ENCODE measurements at regions not wholly inside any gene's neighbourhood (a gene's known extent, or its start where the extent isn't known, plus 50 kb on each side); places are given as distances from the start of the nearest gene placed in this dataset.
"Not testable (repeated sequence)": the region's sequence is repeated elsewhere in the genome, so short reads cannot be mapped to it uniquely, and the experiment has no call there.

DNA sequence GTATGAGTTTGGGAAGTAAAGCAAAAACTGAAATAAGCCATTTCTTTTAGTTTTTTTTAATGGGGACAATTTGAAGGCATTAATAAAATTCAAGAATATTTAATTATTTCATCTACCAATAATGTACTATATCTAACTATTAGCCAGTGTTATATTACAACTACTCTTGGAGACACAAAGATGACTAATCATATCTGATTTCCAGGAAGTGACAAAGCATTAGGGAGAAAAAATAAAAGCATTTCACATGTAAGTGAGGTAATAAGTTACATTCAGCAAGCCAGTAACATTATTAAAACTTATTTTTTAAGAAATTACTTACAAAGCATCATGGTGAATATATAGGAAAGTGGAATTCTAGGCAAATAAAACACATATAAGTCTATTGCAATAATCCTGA, 781.3 kb upstream of the NRXN1 start:
- DNase-seq: no peak

DNA sequence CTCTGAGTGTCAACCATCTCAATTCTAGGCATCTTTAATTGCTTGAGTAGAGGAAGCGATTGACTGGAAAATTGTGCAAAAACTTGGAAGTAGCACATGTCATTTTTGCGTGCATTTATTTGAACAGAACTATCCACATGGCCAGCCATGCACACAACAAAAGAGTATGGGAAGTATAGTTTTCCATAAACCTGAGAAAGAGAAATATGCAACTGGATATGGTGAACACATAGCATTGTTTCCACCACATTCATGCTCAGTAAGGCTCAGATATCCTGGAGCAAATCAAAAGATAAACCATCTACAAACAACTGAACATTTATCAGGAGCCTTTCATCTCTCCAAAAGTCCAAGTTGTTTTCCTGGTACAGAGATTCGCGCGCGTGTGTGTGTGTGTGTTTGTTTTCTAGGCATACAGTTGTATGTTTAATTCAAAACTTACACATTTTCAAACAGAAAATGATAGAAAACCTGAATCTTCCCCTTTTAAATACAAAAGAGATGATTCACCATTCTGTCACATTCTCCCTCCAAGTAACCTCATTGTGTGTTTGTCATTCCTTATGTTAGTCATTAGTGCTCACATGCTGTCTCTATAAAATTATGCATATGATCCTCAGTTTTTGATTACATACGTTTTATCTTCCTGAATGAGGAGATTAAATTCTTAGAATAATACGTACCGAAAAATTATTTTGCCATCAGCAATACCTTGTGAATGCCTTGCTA, 780.4 kb upstream of the NRXN1 start:
- no peak for DNase-seq

DNA sequence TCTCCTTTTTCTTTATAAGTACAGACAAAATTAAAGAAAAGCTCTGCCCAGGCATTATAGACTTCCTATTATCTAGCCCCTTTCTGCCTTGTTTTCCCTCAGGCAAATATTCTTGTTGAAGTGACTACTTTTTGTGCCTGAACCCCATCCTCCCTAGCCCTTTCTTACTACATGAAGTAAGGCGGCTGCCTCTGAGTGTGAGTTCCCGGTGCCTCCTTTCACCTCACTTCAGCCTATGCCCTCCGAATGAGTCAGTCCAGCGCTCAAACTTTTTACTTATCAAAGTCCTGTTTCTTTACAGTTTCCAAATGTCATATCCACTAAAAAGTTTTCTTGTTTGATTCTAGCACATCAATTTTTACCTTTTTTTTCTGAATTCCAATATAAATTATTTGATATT, 778.3 kb upstream of the NRXN1 start:
- DNase-seq: no peak

DNA sequence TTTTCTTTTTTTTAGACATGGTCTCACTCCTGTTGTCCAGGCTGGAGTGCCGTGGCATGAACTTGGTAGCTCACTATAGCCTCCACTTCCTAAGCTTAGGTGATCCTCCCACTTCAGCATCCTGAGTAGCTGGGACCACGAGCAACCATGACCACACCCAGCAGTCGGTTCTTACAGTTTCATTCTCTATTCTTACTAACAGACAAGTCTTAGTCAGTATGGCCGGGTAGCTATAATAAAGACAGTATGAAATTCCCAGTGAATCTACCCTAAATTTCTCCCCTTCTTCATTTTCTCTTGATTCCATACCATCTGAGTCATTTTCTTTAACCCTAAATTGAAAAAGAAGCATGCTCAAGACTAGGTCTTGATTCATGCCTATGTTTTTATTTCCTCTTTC, 775.3 kb upstream of the NRXN1 start:
- no peak for DNase-seq

DNA sequence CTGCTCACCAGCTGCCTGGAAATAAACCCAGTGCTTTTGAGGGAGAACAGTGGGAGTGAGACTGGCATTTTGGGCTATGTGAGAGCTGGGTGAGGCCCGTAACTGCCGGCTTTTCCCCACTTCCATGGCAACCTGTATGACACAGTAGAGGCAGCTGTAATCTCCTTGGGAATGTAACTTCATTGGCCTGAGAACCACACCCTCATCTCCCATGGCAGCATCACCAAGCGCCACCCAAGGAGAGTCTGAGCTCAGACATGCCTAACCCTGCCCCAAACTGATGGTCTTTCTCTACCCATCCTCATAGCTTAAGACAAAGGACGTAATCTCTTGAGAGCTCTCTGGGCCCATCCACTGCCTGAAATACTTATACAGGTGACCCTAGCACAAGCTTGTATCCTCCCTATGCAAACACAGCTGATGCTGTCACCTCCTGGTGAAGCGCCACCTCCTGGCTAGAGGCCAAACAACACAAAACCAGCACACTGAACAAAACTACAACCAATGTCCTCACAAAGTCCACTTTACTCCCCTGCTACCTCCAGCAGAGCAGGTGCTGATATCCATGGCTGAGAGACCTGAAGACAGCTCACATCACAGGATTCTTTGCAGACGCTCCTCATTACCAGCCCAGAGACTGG, 763.4 kb upstream of the NRXN1 start:
- peak in 2 of 3 experiments; percentile 89 to 95 for DNase-seq

DNA sequence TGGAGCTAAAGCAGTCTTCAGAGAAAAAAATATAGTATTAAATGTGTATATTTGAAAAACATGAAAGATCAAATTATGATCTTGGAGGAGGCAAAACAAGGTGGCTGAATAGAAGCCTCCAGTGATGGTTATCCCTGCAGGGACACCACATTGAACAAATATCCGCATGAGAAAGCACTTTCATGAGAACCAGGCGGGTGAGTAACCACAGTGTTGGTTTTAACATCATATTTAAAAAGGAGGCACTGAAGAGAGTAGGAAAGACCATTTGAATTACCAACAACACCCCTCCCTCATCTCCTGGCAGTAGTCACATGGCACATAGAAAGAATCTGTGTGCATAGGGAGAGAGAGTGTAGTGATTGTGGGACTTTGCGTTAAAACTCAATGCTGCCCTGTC, 759.6 kb upstream of the NRXN1 start:
- no peak for DNase-seq

DNA sequence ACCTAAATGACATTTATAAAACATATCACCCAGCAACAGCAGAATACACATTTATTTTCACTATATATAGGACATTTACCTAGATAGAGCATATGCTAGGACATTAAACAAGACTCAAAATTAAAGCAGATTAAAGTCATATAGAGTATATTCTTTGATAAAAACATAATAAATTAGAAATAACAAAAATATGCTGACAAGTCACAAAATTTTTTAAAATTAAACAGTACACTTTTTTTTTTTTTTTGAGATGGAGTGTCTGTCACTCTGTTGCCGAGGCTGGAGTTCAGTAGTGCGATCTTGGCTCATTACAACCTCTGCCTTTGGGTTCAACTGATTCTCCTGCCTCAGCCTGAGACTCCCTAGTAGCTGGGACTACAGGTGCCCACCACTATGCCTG, 758.9 kb upstream of the NRXN1 start:
- DNase-seq: no peak

DNA sequence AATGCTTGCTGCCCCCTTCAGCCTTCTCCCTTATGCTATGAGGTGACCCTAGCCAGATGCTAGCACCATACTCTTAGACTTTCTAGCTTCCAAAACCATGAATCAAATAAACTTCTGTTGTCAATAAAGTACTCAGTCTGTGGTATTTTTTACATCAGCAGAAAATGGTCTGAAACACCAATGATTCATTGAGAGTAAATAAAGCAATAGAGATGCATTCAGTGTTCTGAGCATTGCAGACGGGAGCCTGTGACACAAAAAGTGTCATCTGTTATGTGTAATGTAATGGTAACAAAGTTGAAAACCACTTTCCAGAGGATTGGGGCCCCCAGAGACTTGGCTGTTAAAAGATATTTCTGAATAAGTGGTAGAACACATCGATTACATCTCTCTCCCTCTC, 758.0 kb upstream of the NRXN1 start:
- DNase-seq: no peak

DNA sequence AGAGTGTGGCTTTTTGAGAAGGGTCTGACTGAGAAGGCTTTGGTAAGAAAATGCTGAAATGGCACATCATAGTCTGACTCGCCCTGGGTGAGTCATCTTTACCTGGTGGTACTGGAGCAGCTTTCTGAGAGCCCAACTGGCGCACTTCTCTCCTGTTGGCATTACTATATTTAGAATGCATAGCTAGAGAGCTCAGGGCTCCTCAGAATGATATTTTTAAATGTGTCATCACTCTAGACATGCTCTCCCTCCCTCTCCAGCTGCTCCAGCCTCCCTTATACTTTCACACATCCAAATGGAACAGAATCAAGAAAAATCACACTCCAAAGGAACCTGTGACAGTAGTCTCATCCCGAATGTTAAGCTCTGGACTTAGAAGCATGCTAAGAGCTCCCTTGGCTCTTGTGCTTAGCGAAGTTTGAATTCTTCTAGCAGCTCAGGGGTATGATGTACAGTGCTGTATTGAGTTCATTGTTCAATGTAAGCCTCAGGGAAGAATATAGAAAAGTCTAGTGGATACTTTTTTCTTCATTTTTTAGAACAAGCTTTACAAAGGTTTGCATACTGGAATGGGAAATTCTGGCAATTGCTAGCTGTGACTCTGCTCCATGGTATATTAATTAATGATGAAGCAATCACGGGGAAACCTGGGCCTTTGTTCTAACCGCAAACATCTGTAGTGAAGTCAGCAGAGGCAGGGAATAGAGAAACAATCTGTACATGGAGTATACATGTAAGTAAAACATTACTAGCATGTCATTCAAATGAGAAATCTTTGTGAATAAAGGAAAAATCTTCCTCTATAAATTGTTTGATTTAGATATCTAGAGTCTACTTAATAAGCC, 751.2 kb upstream of the NRXN1 start:
- peak in 2 of 3 experiments; percentile 37 to 51 for DNase-seq

DNA sequence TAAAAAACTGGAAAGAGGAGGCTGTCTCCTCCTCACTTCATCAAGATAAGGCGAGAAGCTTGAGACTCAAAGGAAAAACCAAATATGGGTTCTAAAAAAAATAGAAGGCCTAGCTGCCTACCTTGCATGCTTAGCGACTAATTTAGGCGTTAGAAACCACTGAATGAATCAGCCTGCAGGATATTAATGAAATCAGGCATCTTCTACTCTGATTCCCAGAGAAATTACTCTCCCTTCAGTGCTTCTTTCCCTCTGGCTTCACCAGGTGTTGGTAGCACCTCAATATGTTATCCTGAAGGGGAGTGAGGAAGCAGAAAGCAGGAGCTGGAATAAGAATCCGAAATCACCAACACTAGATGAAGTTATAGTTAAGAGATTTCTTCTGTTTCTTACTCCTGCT, 749.8 kb upstream of the NRXN1 start:
- DNase-seq: no peak

DNA sequence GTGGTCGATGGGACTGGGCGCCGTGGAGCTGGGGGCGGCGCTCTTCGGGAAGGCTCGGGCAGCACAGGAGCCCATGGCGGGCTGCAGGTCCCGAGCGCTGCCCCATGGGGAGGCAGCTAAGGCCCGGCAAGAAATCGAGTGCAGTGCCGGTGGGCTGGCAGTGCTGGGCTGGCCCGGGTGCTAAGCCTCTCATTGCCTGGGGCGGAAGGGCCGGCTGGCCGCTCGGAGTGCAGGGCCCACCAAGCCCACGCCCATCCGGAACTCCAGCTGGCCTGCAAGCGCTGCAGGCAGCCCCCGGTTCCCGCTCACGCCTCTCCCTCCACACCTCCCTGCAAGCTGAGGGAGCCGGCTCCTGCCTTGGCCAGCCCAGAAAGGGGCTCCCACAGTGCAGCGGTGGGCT, 748.4 kb upstream of the NRXN1 start:
- no peak for DNase-seq

DNA sequence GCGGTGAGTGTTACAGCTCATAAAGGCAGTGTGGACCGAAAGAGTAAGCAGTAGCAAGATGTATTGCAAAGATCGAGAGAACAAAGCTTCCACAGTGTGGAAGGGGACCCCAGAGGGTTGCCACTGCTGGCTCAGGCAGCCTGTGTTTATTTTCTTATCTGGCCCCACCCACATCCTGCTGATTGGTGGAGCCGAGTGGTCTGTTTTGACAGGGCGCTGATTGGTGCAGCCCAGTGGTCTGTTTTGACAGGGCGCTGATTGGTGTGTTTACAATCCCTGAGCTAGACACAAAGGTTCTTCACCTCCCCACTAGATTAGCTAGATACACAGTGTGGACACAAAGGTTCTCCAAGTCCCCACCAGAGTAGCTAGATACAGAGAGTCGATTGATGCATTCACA, 747.8 kb upstream of the NRXN1 start:
- DNase-seq: not testable (repeated sequence)

DNA sequence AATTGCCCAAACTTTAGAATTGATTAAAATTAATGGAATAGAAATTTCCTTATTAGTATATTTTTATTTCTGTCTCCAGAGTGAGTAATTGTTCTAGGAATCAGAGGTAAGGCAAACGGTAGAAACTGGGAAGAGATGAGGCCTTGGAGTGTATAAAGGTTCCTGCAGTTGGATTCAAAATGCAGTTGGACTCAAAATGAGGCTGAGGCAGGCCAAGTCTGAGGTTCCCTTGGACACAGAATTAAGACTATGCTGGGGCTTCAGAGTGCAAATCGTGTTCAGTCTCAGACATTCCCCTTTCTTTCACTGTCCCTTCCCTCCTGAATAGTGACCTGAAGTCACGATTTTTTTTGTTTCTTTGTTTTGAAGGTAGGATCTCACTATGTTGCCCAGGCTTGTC, 746.9 kb upstream of the NRXN1 start:
- DNase-seq: no peak

DNA sequence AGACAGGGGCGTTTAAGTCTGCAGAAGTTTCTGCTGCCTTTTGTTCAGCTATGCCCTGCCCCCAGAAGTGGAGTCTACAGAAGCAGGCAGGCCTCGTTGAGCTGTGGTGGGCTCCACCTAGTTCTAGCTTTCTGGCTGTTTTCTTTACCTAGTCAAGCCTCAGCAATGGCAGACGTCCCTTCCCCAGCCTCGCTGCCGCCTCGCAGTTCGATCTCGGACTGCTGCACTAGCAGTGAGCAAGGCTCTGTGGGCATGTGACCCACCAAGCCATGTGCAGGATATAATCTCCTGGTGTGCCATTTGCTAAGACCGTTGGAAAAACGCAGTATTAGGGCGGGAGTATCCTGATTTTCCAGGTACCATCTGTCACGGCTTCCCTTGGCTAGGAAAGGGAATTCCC, 742.7 kb upstream of the NRXN1 start:
- not testable (repeated sequence) for DNase-seq

DNA sequence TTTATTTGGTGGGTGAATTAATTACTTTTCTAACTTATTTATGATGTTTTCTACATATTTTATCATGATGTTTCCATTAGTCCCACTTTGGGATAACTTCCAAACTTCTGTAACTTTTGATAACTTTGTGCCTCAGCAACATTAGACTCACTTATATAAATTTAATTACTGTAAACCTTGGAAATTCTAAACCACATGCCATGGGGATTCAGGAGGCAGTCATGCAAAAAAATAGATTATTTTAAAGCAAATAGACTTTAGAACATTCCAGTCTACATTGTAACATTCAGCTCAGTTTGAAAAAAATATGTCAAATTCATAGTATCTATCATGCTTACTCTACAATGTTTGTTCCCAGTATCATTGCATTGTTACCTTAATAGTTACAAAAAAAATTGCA, 728.5 kb upstream of the NRXN1 start:
- no peak for DNase-seq

DNA sequence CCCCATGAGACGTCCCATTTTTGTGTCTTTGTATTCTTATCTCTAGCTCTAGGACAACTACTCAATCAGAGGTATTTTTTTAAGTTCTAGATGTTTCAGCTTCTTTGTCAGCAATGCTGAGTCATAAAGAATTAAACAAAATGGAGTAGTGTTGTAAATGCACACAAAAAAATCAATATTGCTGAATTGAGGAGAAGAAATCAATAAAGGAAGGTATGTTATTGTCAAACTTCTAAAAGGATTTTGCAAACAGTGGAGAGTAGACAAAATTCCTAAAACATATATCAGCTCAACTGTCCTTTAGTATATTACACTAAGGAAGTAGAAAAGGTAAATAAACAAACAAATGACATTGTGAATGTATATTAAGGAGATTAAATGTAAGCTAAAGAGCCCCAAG, 726.1 kb upstream of the NRXN1 start:
- no peak for DNase-seq

DNA sequence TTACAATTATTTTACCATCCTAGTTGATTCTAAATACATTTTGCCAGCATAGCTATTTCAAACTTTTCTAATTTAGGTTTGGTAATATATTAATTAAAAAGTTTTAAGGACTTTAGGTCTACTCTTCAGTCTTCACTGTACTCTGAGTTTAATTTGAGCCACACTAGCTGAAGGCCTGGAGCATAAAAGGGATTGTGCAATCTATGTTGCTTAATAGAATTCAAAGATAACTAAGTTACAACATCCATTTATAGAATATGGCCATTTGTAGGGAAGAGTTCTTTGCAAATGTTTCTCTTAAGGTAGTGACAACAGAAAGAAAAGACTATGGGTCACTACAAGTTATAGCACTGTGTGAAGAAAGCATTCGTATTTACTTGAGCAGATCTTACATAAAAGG, 702.2 kb upstream of the NRXN1 start:
- DNase-seq: no peak

DNA sequence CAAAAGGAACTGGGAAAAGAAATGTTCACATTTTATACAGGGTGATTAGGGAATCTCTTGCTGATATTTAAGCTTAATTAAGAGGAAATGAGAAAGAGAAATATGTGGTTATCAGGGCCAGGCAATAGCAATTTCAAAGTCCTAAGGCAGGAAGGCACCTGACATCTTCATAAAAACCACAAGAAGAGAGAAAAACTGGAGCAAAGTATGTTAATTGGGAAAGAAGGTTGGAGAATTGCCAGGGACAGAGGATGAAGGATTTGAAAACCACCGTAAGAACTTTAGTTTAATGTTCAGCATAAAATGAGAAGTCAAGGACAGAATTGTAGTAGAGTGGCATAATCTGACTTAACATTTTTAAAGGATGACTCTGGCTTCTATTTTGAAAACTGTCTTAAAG, 691.8 kb upstream of the NRXN1 start:
- DNase-seq: no peak

DNA sequence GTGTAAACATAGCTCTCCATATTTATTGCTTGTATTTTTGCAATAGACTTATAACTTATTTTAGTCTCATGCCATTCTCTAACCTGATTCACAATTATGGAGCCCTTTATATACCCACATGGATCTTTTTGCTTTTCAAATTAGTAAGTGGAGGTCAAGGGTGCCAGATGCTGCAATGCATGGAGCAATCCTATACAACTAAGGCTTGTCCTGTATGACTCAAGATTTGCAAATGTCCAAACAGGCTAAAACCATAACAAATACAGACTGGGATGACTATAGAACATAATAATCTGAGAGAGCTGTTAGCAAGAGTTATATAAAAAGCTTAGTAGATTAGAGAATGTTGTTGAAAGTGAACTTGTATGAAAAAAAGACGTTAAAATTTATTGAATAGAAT, 690.4 kb upstream of the NRXN1 start:
- DNase-seq: no peak

DNA sequence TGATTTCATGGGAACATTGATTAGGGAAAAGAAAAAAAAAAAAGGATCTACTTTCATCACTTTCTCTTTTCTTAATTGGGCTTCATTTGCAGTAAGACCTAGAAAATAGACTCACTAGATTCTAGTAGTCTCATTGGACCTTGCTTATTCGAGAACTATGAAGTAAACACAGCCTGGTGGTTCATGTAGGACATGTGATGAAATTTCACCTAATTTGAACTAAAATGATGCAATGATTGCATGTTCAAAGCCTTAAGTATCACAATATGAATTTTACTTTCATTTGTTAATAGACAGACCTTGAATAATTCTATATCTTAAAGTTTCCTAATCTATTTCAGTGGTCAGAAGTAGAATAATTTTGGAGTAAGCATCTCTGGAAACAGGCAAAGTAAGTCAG, 688.9 kb upstream of the NRXN1 start:
- DNase-seq: no peak

DNA sequence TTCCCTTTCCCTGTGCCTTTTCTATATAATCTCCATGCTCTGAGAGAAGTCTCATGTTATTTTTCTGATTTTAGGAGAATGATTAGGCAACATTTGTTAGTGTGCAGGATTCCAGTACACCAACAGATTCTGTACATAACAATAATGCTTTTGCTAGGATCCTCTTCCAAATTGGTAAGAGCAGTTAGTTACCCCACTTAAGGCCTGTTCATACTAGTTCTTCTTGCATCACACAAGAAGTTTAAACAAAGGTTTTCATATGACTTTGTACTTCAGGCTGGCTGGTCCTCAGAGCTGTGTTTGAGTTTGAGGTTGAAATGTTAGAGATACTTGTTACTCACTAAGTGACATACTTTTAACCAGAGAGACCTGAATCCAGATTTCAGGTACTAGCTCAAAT, 686.9 kb upstream of the NRXN1 start:
- DNase-seq: no peak

DNA sequence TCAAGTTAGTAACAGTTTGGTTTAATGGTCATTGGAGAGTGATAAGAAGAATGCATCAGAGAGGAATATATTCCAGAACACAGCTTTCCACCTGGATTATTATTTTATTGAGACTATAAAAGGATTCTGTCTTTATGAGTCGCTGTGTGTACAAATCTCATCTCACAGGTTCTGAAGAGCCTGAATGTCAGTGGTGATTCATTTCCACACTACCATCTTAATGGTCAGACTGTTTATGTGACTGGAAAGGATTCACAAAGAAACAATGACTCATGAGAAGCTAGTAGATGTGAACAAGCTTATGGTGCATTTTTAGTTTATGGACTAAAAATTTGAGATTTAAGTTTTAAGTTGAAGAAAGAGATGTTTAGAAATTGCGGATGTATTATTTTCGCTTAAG, 685.4 kb upstream of the NRXN1 start:
- no peak for DNase-seq

DNA sequence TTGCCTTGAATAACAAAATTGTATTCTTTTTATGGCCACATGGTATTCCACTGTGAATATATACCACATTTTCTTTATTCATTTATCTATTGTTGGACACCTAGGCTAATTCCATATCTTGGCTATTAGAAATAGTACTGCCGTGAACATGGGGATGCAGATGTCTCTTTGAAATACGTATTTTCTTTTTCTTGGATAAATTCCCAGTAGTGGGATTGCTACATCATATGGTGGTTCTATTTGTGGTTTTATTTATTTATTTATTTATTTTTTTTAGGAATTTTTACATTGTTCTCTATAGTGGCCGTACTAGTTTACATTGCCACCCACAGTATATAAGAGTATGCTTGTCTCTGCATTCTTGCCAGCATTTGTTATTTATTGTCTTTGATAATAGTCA, 679.8 kb upstream of the NRXN1 start:
- DNase-seq: no peak

DNA sequence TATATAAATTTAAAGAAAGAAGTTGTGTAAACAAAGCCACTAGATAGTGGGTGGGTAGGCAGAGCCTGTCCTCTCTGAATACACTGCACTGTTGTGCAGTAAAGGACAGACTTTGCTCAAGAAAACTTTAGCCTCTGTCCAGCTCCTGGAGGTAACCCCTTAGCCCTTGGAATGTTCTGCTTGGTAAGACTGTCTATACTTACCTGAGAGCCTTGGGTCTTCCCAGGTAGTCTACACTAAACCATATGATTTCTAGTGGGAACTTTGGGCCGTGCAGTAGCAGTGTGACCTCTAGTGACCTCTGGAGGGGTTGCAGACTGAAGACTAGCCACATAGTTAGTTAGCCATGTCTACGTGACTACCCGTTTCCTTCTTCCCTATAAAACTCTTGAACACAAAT, 678.3 kb upstream of the NRXN1 start:
- peak; percentile 36 to 70 (median 57) for DNase-seq
